ENCODE measurements at regions not wholly inside any gene's neighbourhood (a gene's known extent, or its start where the extent isn't known, plus 50 kb on each side); places are given as distances from the start of the nearest gene placed in this dataset.
"Not testable (repeated sequence)": the region's sequence is repeated elsewhere in the genome, so short reads cannot be mapped to it uniquely, and the experiment has no call there.

DNA sequence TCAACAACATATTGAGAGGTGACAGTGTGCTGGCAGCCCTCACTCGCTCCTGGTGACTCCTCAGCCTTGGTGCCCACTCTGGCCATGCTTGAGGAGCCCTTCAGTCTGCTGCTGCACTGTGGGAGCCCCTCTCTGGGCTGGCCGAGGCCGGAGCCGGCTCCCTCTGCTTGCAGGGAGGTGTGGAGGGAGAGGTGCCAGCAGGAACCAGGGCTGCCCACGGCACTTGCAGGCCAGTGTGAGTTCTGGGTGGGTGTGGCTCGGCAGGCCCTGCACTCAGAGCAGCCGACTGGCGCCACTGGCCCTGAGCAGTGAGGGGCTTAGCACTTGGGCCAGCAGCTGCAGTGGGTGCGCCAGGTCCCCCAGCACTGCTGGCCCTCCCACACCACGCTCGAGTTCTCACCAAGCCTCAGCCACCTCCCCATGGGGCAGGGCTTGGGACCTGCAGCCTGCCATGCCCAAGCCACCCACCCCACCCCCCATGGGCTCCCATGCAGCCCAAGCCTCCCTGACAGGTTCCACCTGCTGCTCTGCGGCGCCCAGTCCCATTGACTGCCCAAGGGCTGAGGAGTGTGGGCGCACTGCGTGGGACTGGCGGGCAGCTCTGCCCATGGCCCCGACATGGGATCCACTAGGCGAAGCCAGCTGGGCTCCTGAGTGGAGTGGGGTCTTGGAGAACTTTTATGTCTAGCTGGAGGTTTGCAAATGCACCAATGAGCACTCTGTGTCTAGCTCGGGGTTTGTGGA lies 377.1 kb upstream of the ANKRD30A start:
- TF ChIP-seq MYC (IDR thresholded peaks at IDR 0.05; ENCODE audit: low read depth, low read length): no peak
- TF ChIP-seq, protein P1, sequence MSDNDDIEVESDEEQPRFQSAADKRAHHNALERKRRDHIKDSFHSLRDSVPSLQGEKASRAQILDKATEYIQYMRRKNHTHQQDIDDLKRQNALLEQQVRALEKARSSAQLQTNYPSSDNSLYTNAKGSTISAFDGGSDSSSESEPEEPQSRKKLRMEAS (IDR thresholded peaks at IDR 0.05; ENCODE audit: low read depth, low read length): no peak
- TF ChIP-seq, protein P2, sequence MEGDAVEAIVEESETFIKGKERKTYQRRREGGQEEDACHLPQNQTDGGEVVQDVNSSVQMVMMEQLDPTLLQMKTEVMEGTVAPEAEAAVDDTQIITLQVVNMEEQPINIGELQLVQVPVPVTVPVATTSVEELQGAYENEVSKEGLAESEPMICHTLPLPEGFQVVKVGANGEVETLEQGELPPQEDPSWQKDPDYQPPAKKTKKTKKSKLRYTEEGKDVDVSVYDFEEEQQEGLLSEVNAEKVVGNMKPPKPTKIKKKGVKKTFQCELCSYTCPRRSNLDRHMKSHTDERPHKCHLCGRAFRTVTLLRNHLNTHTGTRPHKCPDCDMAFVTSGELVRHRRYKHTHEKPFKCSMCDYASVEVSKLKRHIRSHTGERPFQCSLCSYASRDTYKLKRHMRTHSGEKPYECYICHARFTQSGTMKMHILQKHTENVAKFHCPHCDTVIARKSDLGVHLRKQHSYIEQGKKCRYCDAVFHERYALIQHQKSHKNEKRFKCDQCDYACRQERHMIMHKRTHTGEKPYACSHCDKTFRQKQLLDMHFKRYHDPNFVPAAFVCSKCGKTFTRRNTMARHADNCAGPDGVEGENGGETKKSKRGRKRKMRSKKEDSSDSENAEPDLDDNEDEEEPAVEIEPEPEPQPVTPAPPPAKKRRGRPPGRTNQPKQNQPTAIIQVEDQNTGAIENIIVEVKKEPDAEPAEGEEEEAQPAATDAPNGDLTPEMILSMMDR (IDR thresholded peaks at IDR 0.05; ENCODE audit: low read depth, low read length): no peak
- no peak overlapping the region for H3K4me3 ChIP-seq (ENCODE audit: low read depth, low read length)
- DNase-seq (ENCODE audit: low read depth): no peak

DNA sequence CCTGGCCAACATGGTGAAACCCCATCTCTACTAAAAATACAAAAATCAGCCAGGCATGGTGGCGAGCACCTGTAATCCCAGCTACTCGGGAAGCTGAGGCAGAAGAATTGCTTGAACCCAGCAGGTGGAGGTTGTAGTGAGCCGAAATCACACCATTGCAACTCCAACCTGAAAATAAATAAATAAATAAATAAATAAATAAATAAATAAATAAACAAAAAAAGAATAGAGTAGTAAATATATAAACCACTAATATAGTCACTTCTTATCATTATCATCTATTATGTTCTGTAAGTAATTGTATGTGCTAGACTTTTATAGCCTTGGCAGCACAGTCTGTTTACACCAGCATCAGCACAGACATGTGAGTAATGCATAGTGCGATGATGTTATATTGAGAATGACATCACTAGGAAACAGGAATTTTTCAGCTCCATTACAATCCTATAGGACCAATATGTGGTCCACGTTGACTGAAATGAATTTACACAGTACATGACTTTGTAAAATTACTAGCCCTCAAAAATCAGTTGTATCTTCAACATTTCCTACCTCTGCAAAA lies 385.4 kb upstream of the ANKRD30A start:
- TF ChIP-seq POLR2A (IDR thresholded peaks at IDR 0.05; ENCODE audit: extremely low read depth, insufficient read length) (no peak), MYC (IDR thresholded peaks at IDR 0.05; ENCODE audit: low read depth, low read length) (no peak)
- TF ChIP-seq, protein P2 (IDR thresholded peaks at IDR 0.05; ENCODE audit: low read depth, low read length): no peak
- TF ChIP-seq, protein P1 (IDR thresholded peaks at IDR 0.05; ENCODE audit: low read depth, low read length): no peak
- no peak for DNase-seq (ENCODE audit: low read depth)
- no peak overlapping the region for H3K4me3 ChIP-seq (ENCODE audit: low read depth, low read length)

DNA sequence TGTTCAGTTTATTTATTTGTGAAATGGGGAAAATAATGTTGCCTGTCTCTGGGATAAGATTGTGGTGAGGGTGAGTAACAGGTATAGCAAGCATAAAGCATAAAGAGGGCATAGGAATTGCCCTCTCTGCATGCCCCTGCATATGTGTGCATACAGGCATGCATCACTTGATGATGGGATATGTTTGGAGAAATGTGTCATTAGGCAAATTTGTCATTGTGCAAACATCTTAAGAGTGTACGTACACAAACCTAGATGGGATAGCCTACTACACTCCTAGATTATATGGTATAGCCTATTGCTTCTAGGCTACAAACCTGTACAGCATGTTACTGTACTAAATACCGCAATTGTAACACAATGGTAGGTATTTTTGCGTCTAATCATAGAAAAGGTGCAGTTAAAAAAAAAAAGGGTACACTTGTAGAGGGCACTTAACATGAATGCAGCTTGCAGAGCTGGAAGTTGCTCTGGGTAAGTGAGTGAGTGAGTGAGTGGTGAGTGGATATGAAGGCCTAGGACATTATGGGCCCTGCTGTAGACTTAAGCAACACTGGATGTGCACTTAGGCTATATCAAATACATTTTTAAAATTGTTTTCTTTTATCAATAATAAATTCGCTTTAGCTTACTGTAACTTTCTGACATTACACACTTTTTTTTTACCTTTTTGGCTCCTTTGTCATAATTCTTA lies 386.5 kb upstream of the ANKRD30A start:
- TF ChIP-seq, protein P1 (IDR thresholded peaks at IDR 0.05; ENCODE audit: low read depth, low read length): no peak
- TF ChIP-seq, protein P2 (IDR thresholded peaks at IDR 0.05; ENCODE audit: low read depth, low read length): no peak
- TF ChIP-seq MYC (IDR thresholded peaks at IDR 0.05; ENCODE audit: low read depth, low read length) (no peak), POLR2A (IDR thresholded peaks at IDR 0.05; ENCODE audit: extremely low read depth, insufficient read length) (no peak)
- no peak for DNase-seq (ENCODE audit: low read depth)
- no peak overlapping the region for H3K4me3 ChIP-seq (ENCODE audit: low read depth, low read length)

GRCh38 chr10:36736311-36736710 lies 389.1 kb upstream of the ANKRD30A start:
- no peak for TF ChIP-seq MYC (IDR thresholded peaks at IDR 0.05; ENCODE audit: low read depth, low read length)
- TF ChIP-seq POLR2A (IDR thresholded peaks at IDR 0.05; ENCODE audit: extremely low read depth, insufficient read length): no peak
- TF ChIP-seq, protein P1 (IDR thresholded peaks at IDR 0.05; ENCODE audit: low read depth, low read length): no peak
- TF ChIP-seq, protein P2 (IDR thresholded peaks at IDR 0.05; ENCODE audit: low read depth, low read length): no peak
- no peak for DNase-seq (ENCODE audit: low read depth)
- no peak overlapping the region for H3K4me3 ChIP-seq (ENCODE audit: low read depth, low read length)

DNA sequence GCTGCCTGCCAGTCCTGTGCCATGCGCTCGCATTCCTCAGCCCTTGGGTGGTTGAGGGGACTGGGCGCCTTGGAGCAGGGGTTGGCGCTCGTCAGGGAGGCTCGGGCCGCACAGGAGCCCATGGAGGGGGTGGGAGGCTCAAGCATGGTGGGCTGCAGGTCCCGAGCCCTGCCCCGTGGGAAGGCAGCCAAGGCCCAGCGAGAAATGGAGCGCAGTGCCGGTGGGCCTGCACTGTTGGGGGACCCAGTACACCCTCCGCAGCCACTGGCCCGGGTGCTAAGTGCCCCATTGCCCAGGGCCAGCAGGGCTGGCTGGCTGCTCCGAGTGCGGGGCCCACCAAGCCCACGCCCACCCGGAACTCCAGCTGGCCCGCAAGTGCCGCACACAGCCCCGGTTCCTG lies 390.8 kb upstream of the ANKRD30A start:
- DNase-seq (ENCODE audit: low read depth); H3K4me3 ChIP-seq (ENCODE audit: low read depth, low read length): not testable (repeated sequence)

DNA sequence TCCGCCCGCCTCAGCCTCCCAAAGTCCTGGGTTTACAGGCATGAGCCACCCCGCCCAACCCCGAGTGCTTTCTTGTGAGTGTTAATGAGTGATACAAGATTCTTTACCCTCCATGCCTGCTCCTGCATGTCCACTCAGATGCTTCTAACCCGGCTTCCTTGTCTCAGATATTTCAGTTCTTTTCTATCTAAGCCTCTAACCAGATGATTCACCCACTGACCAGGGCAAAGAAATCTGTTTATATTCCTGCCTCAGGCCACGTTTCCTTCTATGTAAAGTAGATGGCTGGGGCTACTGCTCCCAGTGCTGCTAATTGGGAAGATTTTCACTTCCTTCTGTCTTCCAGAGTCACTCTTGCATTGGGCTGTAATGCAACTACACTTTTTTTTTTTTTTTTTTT lies 395.1 kb upstream of the ANKRD30A start:
- TF ChIP-seq MYC (IDR thresholded peaks at IDR 0.05; ENCODE audit: low read depth, low read length) (no peak), POLR2A (IDR thresholded peaks at IDR 0.05; ENCODE audit: extremely low read depth, insufficient read length) (no peak)
- TF ChIP-seq, protein P2 (IDR thresholded peaks at IDR 0.05; ENCODE audit: low read depth, low read length): no peak
- TF ChIP-seq, protein P1 (IDR thresholded peaks at IDR 0.05; ENCODE audit: low read depth, low read length): no peak
- H3K4me3 ChIP-seq (ENCODE audit: low read depth, low read length): no peak overlapping the region
- DNase-seq (ENCODE audit: low read depth): no peak
